GM21717 (cell line): ENCODE measurements at regions not wholly inside any gene's neighbourhood (a gene's known extent, or its start where the extent isn't known, plus 50 kb on each side); places are given as distances from the start of the nearest gene placed in this dataset.
"Not testable (repeated sequence)": the region's sequence is repeated elsewhere in the genome, so short reads cannot be mapped to it uniquely, and the experiment has no call there.

Experiments used
- ATAC-seq: cut with Tn5 transposase; IDR thresholded peaks from one replicate; pipeline ENCODE4 v1.9.1; 2021; ENCODE audit warnings: mild to moderate bottlenecking, moderate library complexity; ENCODE audit not compliant: unreplicated experiment

DNA sequence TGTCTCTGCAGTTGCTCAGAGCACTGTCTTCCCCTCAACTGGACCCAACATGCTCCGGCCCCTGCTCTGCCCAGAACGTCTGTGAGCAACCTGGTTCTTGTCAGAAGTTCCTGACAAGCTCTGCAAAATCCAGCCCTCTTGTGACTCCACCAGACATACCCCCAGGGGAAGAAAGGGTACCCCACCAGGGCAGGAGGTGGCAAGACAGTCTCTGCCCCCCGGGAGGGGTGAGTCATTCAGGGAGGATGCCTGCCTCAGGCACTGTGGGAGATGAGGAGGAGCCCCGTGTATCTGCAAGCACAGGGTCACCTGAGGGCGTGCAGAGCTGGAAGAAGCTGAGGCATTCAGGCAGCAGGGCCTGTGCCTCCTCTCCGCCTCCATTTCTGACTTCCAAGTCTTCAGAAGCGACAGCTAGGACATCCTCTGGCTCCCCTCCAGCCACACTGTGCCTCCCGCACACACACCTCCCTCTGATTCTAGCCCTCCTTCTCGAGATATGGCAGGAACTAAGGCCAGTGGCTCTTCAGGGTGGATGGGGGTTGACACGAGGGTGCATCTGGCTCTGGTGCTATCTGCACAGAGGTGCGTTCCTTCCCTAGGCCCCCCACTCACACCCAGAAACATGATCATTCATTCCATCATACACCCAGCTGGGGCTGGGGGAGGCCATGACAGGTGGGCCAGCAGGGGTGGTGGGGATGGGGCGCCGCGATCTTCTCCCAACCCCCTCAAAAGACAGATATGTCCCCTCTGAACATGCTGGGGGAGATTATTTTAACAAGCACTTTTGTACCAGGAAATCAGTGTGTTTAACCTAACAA, 222.2 kb downstream of the CYP26B1 start:
- ATAC-seq, result no peak

DNA sequence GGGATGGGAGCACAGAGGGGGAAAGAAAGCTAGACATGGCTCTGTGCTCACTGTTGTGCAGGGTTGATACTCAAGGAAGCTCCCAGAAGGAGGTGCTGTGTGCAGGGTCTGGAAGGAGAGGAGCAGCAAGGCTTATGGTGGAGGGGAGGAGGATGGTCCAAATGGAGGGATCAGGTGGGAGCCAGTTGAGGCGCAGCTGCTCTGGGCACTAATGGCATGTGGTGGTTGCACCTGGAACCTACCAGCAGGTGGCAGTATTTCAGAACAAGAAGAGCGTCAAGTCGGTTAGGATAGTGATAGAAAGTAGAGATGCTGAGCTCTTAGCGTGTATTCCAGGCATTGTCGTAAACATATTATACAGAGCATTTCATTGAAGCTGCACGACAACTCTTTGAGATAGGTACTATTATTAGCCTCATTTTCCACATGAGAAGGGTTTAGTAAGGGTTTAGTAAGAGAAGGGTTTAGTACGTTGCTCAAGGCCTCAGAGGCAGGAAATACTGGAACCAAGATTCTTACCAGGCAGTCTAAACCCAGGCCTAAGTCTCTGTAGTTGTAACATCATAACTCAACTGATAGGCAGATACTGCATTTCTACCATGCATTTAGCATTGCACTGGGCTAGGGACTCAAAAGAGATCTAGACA, 223.7 kb downstream of the CYP26B1 start:
- peak; percentile 51 for ATAC-seq

DNA sequence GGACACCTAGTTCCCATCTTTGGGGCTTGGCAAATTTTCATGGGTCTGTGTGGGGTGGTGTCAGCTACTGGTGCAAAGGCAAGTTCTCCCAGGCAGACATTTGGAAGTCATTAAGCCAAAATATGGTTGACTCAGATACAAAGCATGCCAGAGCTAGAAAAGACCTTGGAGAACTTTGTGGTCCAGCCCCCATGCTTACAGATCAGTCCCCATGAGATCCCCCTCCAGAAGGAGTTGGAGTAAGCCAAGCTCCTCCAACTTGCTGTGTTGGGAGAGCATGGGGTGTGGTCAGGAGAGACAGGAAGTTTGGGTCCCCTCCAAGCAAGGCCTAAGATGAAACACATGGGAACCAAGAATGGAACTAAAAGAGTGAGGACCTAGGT, 224.5 kb downstream of the CYP26B1 start:
- no peak for ATAC-seq

DNA sequence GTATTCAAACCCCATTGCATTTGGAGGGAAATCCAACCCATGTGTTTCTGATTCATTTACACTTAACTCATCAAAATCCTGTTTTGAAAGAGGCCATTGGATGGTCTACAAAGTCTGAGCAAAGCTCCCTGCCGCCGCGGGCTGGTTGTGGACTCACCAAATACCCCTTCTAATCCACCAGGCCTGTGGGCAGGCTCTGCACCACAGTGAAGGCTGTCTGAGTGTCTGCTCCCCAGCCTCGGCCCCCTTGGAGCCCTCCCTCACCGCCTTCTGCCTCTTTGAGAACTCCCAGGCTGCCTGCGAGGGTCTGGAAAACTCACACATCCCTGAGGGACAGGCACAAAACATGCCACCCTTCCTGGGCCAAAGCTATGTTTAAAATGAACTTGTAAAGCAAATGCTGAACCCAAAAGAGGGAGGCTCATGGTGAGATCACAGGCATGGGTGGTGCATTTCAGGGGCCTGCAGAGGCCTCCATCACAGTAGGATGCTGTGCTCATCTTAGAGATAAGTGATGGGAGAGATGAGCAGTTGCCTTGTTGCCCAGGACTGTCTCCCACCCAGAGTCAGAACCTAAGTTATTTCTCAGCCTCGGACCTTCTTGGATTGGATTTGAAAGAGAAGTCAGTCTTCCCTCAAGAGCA, 225.0 kb downstream of the CYP26B1 start:
- no peak for ATAC-seq

DNA sequence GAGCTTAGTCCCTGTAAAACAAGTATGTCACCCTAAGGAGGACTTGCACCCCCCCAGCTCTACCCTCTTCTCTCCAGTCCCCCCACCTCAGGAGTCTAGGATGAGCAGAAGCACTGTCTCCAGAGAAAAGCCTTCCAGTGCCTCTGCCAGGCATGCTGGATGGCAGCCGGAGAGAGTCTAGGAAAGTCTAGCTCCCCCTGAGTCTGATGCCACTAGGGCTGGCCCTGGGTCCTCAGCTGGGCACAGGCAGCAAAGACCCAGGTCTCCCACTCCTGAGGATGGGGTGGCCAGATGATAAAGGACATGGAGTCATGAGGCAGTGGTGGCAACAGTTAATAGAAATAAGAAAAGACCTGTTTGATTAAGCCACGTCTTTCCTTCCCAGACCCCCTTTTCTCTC, 225.6 kb downstream of the CYP26B1 start:
- no peak for ATAC-seq

DNA sequence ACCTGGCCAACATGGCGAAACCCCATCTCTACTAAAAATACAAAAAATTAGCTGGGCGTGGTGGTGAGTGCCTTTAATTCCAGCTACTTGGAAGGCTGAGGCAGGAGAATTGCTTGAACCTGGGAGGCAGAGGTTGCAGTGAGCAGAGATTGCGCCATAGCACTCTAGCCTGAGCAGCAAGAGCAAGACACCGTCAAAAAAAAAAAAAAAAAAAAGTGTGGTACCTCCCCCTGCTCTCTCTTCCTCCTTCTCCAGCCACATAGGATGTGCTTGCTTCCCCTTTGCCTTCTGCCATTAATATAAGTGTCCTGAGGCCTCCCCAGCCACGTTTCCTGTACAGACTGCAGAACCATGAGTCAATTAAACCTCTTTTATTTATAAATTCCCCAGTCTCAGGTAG, 226.8 kb downstream of the CYP26B1 start:
- ATAC-seq, result not testable (repeated sequence)

DNA sequence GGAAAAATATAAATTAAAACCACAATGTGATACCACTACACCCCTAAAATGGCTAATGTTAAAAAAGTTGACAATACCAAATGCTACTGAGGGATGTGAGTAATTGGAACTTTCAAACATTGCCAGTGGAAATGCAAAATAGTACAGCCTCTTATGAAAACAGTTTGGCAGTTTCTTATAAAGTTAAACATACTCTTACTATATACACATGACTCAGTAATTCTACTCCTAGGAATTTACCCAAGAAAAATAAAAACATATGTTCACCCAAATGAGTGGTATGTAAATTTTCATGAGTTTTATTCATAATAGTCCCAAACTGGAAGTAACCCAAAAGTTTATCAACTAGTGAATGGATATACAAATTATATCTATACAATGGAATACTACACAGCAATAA, 228.0 kb downstream of the CYP26B1 start:
- ATAC-seq, result no peak

DNA sequence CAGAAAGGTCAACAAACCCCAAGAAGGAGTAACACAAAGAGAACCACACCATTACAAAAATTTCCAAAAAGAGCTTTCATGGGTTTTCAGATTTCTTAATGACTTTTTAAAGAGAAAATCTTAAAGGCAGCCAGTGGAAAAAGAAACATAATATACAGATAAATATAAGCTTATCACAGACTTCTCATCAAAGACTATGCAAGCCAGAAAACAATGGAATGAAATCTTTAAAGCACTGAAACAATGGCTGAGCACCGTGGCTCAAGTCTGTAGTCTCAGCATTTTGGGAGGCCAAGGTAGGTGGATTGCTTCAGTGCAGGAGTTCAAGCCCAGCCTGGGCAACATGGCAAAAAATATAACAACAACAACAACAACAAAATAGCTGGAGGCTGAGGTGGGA, 237.4 kb downstream of the CYP26B1 start:
- no peak for ATAC-seq

DNA sequence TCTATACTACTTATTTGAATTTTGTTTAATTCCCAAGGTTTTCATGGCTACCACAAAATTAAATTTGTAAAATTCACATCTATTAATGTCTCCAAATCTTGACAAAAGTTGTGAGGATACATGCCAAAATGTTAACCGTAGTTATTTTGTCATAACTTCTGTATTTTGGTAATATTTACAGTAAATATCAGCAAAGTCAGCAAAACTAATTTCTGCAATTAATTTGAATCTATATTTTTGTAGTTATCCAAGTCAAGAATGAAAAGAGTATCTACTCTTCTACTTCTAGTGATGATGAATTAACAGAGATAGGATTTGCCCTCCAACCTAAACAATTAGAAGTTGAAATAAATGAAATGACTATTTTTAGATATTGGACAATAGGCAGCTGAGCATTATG, 238.9 kb downstream of the CYP26B1 start:
- ATAC-seq, result no peak

DNA sequence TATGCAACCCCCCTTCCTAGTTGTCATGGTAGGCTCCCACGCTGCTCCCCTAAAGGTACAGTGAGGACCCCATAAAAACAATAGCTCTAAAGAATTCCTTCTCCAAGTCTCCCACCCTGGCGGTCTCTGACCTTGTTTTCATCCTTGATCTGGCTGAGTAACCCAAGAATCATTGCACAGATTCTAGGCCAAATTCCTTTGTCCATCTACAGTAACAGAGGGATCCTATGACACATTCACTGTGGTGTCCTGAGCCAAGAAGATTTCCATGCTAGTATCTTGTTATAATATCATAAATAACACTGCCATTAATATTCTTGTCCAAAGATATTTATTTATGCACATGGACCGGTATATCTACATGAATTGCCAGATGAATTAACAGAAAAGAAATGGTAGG, 240.2 kb downstream of the CYP26B1 start:
- no peak for ATAC-seq

DNA sequence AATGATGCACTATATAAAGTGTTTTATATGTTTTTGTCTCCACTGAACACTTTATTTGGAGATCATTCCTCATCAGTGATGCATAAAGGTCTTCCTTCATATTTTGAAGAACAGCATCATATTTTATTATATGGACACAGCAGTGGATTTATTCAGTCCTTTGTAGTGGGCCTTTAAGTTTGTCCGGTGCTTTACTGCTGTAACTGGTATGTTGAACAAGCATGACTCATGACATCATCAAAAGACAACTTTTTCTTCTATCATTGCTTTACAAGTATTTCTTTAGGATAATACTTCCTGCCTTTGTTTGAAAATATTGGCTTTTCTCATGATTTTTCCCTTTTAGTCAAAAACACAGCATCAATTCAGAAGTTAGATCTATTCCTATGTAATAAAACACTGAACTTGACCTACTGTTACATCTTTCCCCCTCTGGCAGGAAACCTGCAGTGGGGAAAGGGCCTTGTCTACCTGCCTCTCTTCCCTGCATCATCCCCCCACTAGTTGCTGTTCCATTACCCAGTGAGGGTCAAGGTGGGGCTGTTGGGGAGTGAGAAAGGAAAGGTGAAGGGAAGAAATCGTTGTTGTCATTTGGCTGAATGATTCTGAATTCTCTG, 241.2 kb downstream of the CYP26B1 start:
- no peak for ATAC-seq

DNA sequence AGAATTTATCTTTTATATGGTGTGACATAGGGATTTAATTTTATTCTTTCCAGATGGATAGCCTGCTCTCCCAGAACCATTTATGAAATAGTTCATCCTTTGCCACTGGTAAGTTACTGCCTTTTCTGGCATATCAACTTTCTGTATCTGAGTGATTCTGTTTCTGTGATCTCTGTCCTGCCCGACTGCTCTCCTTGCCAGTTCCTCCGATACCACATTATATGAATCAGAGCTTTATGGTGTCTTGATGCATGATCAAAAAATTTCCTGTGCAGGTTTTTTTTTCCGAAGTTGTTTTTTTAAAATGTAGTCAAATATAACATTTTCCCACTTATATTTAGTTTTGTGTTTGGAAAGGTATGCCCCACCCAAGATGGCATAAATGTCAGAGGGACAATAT, 242.5 kb downstream of the CYP26B1 start:
- no peak for ATAC-seq

DNA sequence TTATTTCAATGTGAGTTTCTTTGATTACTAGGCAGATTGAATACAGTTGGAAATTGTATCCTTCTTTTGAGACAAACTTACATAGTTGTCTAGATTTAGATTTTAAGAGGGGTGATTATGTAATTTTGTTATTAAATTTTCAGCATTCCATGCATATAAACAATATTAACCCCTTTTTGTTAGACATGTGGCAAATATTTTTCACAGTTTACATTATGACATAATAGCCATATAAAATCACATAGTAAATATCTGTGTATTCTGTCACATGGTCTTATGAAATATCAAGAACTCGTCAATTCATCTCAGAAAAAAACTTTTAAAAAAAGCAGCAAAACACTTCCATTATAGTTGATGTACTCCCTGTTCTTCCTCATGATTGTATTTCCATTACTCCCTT, 243.8 kb downstream of the CYP26B1 start:
- ATAC-seq, result no peak

DNA sequence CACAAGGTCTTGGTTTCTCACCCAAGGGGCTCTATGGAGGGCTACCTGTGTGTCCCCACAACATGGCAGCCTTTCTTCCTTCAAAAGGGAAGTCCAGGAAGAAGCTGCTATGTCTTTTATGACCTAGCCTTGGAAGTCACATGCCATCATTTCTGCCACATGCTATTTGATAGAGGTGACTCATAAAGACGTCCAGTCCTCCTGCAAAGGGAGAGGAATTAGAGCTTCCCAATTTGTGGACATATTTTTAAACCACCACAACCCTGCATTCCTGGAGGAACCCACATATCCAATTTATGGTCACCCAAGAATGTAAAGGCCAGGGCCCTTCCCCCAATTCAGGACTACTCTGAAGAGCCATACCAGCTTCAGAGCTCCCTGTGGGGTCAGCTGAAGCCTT, 246.2 kb downstream of the CYP26B1 start:
- no peak for ATAC-seq

DNA sequence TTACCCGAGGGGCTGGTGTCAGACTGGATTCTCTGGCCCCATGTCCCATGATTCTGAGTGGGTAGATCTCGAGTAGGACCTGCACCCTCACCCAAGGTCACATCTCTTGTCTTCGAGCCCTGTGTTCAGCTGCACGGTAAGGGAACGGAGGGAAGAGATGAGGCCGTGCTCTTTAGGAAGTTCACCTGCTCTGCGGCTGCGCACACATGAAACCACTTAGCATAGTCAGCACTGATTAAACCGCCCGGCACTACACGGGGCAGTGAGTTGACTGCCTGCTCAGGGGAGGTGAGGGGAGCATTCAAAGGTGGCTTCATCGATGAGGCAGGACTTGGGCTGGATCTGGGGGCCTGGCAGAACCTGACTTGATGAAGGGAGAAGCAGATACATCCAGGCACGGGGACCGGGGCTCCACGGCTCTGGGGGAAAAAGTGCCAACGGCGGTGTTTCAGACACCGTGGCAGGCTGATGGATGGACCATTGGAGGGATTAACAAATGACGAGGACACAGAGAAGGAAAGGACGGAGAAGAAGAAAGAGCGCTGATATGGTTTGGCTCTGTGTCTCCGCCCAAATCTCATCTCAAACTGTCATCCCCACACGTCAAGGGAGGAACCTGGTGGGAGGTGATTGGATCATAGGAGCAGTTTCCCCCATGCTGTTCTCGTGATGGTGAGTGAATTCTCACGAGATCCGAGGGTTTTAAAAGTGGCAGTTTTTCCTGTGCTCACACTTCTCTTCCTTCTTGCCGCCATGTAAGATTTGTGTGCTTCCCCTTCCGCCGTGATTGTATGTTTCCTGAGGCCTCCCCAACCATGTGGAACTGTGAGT, 248.6 kb downstream of the CYP26B1 start:
- no peak for ATAC-seq

DNA sequence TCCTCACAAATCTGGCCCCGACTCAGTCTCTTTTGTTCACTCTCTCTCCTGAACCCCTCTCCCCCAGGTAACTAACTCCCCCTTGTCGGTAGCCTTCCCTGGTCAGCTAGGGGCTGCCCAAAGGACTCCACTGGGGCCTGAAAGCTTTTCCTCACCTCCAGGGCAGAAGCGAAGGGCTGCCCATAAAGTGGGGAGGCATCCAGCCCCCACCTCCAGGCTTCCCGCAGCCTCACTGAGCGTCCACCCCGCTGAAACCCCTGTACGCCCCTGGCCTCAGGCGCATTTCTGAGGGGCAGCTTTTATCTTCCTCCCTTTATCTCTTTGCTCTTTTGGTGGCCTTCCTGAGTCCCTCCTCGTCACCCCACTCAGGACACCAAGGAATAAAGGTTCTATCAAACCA, 249.3 kb downstream of the CYP26B1 start:
- ATAC-seq, result no peak

DNA sequence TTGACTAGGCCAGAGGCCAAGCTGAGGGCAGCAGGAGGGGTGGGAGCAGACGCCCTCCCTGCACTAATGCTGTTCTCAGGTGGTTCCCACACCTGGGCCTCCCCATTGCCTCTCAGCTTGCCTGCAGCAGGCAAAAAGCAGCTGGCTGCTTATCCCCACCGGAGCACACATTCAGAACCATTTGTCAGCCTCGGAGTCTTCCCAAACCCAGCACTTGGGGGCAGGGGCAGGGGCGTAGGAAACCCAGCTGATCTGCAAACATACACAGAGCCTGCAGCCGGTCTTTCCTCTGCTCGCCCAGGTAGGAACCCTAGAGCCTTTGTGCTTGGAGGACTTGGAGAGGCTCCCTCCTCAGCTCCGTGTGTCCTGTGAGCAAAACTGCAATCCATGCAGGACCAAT, 249.8 kb downstream of the CYP26B1 start:
- ATAC-seq, result no peak

DNA sequence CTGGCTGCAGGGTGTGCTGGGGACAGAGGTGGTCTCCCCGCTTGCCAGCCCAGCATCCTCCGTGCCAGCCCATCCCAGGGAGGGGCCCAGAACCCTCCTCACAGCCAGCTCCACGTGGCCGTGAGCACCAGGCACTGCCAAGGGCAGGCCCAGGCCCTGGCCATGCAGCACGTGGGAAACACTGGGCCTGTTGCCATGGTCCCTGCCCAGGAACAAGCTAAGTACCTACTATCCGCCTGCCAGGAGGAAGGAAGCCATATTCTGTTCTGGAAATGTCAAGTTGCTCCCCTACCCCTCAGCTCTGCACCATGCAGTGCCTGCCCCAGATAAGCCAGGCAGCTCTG, 250.6 kb downstream of the CYP26B1 start:
- no peak for ATAC-seq

DNA sequence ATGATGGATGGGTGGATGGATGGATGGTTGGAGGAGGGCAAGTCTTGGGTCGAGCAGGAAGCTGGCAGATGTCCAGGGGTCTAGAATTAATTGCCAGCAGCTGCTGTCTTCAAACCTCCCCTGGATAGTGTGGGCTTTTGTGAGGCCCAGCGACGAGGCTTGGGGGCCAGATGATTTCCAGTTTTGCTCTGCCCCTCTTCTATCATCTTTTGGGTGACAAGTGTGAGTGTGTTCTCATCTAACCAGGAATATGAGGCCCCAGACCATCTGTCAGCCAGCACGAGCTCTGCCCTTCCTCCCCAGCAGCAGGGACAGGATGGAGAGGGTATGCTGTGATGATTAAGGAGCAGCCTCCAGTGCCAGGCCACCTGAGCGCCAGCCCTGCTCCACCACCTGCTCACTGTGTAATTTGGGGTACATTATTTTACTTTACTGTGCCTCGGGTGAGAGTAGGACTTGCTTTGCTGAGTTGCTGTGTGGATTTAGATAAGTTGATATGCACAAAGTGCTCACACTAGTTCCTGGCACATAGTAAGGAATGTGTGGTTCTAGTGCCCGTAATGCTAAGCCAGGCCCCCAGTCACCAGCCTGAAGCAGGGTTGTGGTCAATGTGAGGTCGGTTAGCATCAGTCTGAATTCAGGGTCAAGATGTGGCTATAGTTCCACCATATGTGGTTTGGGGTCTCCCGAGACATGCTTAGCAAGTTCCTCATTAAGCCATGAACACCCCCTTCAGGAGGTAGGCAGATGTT, 251.1 kb downstream of the CYP26B1 start:
- ATAC-seq, result no peak
